GM19467 (cell line): ENCODE measurements at regions not wholly inside any gene's neighbourhood (a gene's known extent, or its start where the extent isn't known, plus 50 kb on each side); places are given as distances from the start of the nearest gene placed in this dataset.

Source experiments
- ATAC-seq: cut with Tn5 transposase; IDR thresholded peaks from one replicate; pipeline ENCODE4 v1.9.1; 2021; ENCODE audit warnings: mild to moderate bottlenecking, moderate library complexity; ENCODE audit not compliant: unreplicated experiment

DNA sequence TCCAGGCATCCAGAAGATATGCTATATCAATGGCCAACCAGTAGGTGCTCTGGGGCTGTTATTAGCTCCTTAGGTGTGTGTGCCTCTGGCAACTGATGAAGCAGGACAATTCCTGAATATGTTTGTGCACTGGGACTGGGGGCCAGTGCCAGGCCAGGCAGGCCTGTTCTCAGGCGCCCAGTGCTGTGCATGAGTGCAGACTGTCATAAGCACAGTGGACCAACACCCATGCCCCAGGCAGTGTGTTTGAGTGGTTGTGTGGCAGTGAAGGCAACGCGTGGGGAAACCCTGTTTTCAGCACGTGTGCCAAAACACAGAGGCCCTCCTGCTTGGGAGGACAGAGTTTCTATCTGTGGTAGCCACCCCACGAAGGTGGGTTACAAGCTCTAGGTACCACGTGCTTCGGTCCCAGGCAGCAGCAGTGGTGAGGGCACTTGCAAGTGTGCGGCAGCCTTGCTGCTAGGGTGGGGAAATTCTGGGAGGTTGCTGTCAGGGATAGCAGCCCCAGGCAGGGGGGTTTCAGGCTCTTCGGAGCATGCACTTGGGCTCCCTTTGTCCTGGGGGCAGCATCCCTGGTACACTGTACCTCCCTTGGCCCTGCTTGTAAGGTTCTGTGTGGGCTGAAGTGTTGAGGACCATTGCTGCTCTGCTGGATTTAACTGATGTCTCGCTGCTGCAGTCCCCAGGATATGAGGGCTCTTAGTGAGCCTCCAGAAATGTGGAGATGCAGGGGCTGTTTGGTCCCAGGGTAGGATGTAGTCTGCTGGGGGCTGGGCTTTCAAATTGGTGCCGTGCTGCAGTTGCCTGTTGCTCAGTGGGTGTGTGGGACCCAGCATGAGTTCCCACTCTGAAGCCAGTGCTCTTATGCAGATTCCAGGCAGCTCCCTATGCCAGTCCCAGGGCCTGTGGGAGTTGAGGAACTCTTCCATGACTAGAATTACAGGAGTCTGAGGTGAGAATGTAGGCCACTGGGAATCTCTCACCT, 280.9 kb downstream of the RPRM start:
- ATAC-seq: no peak

GRCh38 chr2:153196378-153197058, 282.0 kb downstream of the RPRM start:
- ATAC-seq: no peak

DNA sequence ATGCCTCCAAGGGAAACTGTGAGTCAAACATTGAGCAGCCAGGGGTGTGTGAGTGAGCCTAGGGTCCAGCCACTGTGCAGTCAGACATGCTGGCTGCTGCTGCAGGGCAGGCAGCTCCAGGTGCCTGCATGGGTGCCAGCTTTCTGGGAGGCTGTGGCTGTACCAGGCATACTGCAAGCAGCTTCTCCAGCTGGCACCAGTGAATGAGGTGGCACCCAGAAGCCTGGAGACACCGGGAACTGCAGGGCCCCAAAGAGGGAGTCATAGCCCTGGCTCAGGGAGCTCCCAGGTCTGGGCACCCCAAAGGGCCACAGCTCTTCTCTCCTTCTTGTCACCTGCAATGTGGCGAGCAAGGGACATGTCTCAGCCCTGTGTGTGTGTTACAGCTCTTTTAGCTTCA, 283.2 kb downstream of the RPRM start:
- no peak for ATAC-seq

DNA sequence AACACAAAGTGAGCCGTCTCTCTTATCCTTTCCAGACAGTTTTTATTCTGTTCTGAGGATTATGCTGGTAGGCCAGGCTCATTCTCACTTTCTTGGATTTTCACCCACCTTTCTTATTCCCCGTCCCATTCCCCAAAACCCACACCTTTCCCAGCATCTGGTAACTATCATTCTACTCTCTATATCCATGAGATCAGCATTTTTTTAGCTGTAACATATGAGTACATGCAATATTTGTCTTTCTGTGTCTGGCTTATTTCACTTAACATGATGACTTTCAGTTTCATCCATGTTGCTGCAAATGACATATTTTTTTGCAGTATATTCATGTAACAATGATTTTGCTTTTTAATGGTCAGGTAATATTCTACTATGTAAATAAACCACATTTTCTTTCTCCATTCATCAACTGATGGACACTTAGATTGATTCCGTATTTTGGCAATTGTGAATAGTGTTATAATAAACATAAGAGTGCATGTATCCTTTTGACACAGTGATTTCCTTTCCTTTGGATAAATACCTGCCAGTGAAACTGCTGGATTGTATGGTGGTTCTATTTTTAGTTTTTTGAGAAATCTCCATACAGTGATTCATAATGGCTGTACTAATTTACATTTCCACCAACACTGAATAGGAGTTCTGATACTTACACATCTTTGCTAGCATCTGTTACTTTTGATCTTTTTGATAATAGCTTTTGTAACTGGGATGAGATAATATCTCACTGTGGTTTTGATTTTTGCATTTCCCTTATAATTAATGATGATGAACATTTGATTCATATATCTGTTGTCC, 289.3 kb downstream of the RPRM start:
- ATAC-seq: no peak

DNA sequence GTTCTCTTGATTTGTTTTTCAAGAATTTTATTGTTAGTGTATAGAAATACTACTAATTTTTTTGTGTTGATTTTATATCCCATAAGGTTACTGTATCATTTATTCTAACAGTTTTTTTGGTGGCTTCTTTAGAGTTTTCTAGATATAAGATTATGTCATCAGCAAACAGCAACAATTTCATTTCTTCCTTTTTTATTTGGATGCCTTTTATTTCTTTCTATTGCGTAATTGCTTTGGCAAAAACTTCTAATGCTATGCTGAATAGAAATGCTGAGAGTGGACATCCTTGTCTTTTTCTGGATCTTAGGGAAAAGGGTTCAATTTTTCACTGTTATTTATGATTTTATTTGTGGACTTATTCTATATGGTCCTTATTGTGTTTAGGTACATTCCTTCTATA, 298.8 kb downstream of the RPRM start:
- ATAC-seq: no peak

GRCh38 chr2:153169609-153170008, 309.0 kb downstream of the RPRM start:
- no peak for ATAC-seq

- ATAC-seq: no peak
Observed at GRCh38 chr2:153165021-153165420, 313.5 kb downstream of the RPRM start.

DNA sequence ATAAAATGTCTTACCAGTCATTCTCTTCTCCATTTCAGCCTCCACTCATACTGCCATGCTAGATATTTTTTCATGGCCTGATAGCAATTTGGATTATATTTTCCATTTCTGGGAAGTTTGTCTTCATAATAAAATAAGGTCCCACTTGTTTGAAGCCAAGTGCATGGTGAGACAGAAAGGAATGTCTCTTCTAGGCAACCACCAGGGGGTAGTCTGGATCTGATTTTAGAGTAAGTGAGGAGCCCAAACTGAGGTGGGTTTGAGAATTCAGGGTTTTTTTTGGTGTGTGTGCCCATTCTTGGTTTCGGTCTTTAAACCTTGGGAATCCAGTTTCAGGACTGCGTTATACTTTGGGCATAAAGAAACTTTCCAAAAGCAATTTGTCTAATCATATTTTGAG, 315.5 kb downstream of the RPRM start:
- ATAC-seq: no peak

DNA sequence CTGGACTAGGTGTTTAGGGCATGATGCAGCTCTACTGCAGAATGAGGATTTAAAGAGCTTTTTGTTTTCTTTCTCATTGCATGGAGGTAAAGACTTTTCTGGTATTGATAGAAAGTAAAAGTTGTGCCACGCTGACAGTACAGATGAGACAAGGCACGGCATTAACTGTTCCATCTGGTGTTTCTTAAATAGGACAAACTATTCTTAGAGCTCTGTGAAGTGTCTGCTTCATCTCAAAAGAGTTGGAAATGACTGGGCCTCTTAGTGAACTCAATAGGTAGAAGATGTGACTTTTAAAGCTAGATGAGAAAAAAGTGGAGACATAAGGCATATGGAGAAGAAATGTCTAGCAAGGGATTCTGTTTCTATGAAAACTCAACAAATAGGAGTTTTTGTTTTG, 321.8 kb downstream of the RPRM start:
- no peak for ATAC-seq

GRCh38 chr2:153152036-153152435, 326.5 kb downstream of the RPRM start:
- no peak for ATAC-seq

GRCh38 chr2:153145470-153145978, 333.0 kb downstream of the RPRM start:
- ATAC-seq: no peak

- no peak for ATAC-seq
Observed at GRCh38 chr2:153143540-153143939, 335.0 kb downstream of the RPRM start.

GRCh38 chr2:153140498-153140897, 338.1 kb downstream of the RPRM start:
- ATAC-seq: no peak

DNA sequence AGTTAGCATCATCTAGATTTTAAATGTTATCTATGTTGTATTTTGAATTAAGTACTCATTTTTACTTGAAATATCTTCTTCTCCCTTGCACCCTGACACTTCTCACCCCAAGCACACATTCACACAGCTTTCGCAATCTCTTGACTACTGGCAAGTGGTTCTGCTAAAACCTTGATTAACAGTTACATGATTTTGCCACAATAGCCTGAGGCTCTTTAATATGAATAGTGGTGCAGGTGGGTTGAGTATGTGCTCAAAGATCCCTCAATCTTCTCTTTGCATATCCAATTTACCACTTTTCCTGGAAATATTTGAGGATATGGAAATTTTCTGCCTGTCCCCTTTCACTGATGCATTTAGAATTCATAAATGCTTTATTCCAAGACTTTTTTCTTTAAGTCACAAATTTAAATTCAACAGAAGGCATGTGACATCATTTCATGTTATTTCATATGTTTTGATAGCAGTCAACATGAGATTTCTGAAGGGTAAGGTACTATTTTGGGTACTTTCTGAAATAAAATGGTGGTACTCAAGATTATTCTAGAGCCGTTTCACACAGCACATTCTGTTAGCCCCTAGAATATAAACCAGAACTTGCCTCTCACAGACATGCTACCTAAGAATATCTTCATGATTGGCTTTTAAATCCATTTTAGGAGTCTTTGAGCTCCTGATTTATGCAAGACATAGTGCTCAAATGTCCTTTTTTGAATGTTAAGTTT, 339.7 kb downstream of the RPRM start:
- ATAC-seq: no peak

GRCh38 chr2:153136216-153136615, 342.3 kb downstream of the RPRM start:
- ATAC-seq: no peak

- no peak for ATAC-seq
Observed at GRCh38 chr2:153134725-153135124, 343.8 kb downstream of the RPRM start.

- no peak for ATAC-seq
Observed at GRCh38 chr2:153133716-153134115, 344.8 kb downstream of the RPRM start.

DNA sequence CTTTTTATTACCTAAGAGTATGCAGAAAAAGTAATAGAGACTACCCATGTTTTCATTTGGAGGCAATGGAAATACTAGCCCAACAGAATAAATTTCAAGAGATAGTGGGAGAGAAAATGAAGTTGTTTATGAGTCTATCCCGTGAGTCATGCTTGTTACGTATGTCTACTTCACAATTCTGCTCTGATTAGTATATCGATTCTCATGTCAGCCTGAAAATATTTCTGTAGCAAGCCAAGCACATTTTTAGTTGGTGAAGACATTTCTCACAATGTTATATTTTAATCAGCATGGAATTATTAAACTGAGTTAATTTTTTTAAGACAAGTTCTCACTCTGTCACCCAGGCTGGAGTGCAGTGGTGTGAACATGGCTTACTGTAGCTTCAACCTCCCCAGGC, 346.1 kb downstream of the RPRM start:
- no peak for ATAC-seq

GRCh38 chr2:153115141-153115540, 363.4 kb downstream of the RPRM start:
- ATAC-seq: no peak

- no peak for ATAC-seq
Observed at GRCh38 chr2:153110486-153110885, 368.1 kb downstream of the RPRM start.
